ENCODE measurements at regions not wholly inside any gene's neighbourhood (a gene's known extent, or its start where the extent isn't known, plus 50 kb on each side); places are given as distances from the start of the nearest gene placed in this dataset.

GRCh38 chr4:187840814-187841213 is 154.8 kb upstream of the ZFP42 start:
- no peak for TF ChIP-seq CTCF (IDR thresholded peaks at IDR 0.05)
- no peak for TF ChIP-seq POLR2A (IDR thresholded peaks at IDR 0.05)
- TF ChIP-seq POLR2AphosphoS5 (IDR thresholded peaks at IDR 0.05; ENCODE audit: insufficient read depth in 1 of 2, low read depth in 1 of 2), result no peak
